GM19467 (cell line): ENCODE measurements at regions not wholly inside any gene's neighbourhood (a gene's known extent, or its start where the extent isn't known, plus 50 kb on each side); places are given as distances from the start of the nearest gene placed in this dataset.
A peak's percentile ranks its signal among the peaks of the same experiment; 100 is the strongest.
"Not testable (repeated sequence)": the region's sequence is repeated elsewhere in the genome, so short reads cannot be mapped to it uniquely, and the experiment has no call there.

Experiments
- ATAC-seq: cut with Tn5 transposase; IDR thresholded peaks from one replicate; pipeline ENCODE4 v1.9.1; 2021; ENCODE audit warnings: mild to moderate bottlenecking, moderate library complexity; ENCODE audit not compliant: unreplicated experiment

GRCh38 chr18:73690222-73690621, 457.4 kb downstream of the FBXO15 start:
- no peak for ATAC-seq

GRCh38 chr18:73688851-73689711, 458.6 kb downstream of the FBXO15 start:
- ATAC-seq = peak; percentile 58

DNA sequence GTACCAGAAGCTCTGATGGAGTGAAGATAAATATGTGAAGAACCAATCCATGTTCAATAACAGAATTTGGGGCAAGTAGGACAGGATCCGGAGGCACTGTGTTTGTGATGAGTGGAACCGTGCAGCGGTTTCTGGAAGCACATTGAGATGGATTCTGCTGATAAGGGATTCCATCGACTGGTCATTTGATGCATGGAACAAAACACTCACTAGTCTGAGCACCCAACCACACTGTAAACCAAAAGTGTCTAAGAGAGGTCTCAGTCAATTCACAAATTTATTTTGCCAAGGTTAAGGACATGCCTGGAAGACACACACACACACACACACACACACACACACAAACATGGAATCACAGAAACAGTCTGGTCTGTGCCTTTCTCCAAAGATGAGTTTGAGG, 459.5 kb downstream of the FBXO15 start:
- no peak for ATAC-seq

- ATAC-seq = no peak
Observed at GRCh38 chr18:73684647-73685046, 463.0 kb downstream of the FBXO15 start.

GRCh38 chr18:73683409-73684238, 464.0 kb downstream of the FBXO15 start:
- ATAC-seq = no peak

GRCh38 chr18:73681912-73682311, 465.7 kb downstream of the FBXO15 start:
- no peak for ATAC-seq

- ATAC-seq = no peak
Observed at GRCh38 chr18:73681398-73681797, 466.2 kb downstream of the FBXO15 start.

DNA sequence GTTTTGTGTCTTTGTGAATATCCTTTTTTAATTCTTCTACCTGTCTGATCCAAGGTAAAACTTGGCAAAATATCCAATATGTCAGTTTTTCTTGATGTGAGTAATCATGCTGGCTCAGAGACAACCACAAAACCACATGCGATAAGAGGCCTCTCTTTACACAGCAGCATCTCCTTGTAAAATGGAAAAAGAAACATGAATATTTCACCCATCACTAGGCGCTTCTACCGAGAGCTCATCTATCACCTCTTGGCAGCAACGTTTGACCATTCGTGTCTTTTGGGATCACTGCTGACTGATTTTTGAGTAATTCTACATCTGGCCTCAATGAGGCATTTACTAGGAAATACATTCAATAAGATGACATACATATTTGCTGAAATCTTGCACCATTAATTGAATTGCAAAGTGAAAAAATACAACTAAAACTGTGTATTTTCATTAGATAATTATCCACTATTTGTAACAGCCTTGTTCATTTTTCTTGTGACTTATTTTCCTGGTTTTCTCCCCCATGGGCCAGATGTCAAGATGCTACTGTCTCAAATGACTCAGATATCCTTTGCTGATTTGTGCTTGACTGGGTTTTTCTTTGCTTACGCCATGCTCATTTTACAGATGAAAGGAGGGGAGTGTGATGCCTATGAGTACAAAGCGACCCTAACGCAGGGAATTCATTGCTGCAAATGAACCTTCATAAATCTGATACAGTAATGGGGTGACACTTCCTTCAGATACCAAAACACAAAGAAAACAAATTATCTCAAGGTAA, 467.5 kb downstream of the FBXO15 start:
- no peak for ATAC-seq

DNA sequence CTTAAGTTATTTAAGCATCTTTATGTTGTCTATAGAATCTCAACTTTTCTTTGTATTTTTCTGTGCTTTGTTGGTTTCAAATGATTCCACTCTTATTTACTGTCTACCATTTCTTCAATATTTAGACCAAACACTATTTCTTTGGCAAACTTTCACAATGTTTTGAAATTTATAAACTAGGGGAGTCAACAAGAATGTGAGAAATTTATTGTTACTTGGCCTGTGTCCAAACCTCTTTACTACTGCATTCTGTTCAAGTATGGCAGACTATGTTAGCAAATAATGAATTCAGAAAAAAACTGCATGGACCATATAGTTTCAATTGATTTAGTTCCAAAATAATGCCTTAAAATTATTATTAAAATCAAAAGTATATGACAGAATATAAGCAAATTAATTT, 470.2 kb downstream of the FBXO15 start:
- no peak for ATAC-seq

DNA sequence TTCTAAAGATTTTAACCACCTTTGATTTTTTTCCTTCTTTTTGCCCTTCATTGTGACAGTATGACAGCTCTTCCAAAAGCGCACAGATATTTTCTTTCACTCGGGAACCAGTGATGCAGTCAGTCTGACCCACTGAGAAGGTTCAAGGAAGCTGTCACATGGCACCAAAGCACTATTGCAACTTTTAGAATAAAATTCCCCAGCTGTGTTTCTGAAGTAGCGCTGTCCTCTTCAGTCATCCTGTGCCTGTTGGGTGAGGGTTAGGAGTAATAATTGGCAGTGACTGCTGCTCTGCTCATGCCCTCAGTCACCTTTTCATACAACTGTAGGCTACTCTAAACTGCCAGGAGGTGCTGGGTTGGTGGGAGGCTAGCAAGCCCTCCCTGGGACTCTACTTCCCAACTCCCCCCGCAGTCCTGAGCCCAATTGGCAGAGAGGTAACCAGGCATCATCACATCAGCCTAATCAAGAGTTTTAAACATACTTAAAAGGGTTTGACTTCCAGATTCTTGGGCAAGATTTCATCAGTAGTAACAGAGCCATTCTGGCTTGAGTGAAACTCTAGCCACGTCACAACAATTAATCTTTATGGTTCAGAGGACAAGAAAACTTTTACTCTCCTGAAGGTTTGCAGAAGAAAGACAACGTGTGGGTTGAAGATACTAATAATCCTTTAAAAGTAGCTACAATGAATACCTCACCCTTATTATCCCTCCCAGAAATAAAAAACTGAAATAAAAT, 473.3 kb downstream of the FBXO15 start:
- no peak for ATAC-seq

DNA sequence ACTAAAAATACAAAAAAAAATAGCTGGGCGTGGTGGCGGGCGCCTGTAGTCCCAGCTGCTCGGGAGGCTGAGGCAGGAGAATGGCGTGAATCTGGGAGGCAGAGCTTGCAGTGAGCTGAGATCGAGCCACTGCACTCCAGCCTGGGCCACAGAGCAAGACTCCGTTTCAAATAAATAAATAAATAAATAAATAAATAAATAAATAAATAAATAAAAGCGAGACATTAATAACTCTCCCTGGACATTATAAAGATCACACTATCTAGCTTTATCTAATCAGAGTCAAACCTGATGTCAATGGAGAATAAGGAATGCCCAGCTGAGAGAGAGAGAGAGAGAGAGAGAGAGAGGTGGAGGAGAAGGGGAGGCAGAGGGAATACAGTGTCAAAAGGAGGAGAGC, 476.2 kb downstream of the FBXO15 start:
- ATAC-seq = not testable (repeated sequence)

DNA sequence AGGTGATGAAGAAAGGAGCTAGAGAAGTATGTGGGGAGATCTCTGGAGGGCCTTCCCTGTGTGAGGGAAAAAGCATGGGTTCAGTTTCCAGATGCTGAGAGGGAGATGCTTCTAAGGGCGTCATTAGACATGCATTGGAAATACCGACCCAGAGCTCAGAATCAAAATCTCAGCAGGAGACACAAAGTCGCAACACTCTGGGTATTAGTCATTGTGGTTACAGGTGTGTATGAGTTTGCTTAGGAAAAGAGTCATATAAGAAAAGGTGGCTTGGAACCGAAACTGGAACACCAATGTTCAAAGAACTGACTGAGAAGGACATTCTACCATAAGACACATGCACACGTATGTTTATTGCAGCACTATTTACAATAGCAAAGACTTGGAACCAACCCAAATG, 477.1 kb downstream of the FBXO15 start:
- ATAC-seq = no peak

DNA sequence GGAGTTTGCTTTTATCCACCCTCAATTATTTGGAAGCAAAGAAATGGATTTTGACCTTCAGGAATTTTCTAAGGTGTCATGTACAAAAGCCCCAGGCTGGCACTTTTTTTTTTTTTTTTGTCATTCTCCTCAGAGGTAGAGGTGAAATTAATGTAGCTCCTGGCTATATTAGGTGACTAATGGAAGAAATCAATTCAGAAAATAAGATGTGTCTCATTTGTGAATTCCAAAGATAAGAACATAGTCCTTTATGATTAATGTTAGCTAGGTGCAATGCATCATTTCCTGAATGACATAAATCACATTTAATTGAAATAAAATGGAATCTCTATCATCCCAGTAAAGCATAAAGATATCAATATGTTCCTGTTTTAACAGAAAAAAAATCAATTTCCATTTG, 477.6 kb downstream of the FBXO15 start:
- ATAC-seq = no peak

DNA sequence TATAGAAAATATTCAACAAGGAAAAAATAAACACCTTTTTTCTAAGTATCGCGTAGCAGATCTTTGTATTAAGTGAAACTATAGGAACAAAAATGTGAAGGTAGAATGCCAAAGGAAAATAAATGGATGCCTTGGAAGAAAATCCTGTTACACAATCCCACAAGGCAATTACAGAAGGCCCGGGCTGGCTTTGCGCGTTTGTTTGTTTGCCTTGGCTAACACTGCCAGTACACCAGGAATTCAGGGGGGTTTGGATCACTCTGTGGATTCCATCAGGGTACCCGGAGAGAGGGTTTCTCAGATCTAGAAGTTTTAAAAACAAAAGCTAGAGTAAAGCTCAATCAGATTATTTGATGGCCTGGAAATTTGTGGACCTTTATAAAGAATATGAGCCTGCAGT, 478.3 kb downstream of the FBXO15 start:
- ATAC-seq = no peak

DNA sequence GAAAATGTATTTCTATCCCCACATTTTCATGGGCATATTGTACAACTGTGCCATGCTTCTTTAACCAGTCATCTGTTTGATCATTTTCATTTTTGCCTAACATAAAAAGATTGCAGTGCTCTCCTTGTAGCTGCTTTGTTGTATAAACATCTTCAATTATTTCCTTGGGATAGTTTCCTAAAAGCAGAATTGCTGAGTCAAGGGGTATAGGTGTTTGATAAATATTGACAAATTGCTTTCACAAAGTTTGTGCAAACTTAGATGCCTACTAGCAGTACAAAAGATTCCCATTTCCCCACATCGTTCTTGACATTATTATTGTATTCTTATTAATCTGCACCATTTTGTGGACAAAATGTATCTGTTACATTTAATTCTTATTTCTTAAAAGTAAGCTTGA, 479.6 kb downstream of the FBXO15 start:
- ATAC-seq = no peak

DNA sequence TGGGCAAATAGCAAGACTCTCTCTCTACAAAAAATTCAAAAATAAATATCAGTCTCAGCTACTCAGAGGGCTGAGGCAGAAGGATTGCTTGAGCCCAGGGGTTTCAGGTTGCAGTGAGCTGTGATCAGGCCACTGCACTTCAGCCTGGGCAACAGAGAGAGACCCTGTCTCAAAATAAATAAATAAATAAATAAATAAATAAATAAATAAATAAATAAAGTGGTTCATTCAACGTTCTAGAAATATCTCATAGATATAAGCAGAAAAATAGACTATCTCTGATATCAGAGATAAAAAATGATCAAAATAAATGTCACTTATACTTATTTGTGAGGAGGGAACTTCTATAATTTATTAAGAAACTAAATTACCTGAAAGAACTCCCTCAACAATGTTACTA, 480.9 kb downstream of the FBXO15 start:
- no peak for ATAC-seq

DNA sequence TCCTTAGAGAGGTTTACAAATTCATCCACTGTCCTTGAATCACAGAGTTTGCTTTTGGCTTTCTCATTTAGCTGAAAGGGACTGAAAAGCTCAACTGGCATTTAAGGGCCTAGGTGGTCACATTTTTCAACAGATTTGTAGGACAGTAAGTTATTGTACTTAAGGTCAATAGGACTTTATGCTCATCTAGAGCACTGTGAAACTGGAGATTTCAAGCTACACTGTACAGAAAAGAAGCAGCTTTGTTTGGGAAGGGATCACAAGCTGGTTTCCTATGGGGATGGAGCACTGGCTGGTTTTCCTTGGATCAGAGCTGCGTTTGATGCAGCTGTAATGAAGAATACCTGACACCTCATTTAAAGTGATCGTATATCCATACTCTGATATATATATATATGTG, 482.7 kb downstream of the FBXO15 start:
- ATAC-seq = no peak

DNA sequence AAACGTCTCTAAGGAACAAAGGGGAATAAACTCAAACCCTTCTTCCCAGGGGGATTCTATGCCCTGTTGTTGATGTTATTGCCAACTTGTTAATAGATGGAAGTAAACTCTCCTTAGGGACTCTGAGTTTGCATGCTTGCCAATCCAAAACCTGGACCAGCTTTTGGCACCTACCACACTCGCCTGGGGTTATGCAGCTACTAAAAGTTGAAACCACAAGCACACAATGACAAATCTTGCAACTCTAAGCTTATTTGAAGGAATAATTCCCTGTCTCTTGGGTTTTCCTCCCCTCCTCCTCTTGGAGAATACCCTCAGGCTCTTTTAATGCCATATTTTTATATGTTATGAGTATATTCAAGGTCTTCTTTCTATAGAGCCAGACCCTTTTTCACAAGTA, 484.1 kb downstream of the FBXO15 start:
- no peak for ATAC-seq

DNA sequence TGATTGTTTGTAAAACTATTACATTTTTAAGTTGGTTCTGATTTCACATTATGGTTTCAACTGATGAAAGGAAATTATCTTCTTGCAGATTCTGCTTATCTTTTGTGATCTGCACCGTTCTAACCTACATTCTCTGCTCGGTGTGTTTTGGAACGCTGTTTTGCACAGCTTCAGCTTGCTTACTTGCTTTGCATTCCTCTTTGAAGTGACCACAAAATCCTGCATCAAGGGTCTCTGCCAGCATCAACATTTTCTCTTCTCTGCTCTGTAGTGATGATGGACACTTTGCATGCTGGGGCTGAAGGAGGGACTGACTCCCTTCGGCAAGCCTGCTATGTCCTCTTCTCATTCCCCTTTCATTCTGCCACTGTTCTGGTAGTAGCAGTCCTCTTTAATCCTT, 485.2 kb downstream of the FBXO15 start:
- no peak for ATAC-seq

GRCh38 chr18:73660931-73661856, 486.4 kb downstream of the FBXO15 start:
- no peak for ATAC-seq
